ENCODE measurements at regions not wholly inside any gene's neighbourhood (a gene's known extent, or its start where the extent isn't known, plus 50 kb on each side); places are given as distances from the start of the nearest gene placed in this dataset.
A peak's percentile ranks its signal among the peaks of the same experiment; 100 is the strongest.

- H3K27ac ChIP-seq (ENCODE audit: low read length in 2 of 2): no peak overlapping the region
- H3K9me3 ChIP-seq (ENCODE audit: control extremely low read depth in 1 of 3, control insufficient read depth in 2 of 3, insufficient read depth in 1 of 3, low read length in 2 of 3): no peaks in the 10 kb centered on the region
- no peak overlapping the region for H3K4me3 ChIP-seq (ENCODE audit: control extremely low read depth in 1 of 5, extremely low read depth in 1 of 5, insufficient read depth in 1 of 5, low read depth in 2 of 5, low read length in 4 of 5)
- no peaks in the 10 kb centered on the region for H3K9me3 Mint-ChIP-seq (ENCODE audit: insufficient read depth)
- ChIA-PET CTCF (interaction anchor here (1.1 to 1.4 kb wide), 3 partner anchors 14 to 131 kb away, joined by 3 read pairs; no protein-coding TSS in a partner anchor), POLR2A (no interaction called here)
- no peaks in the 10 kb centered on the region for H3K27me3 ChIP-seq (replicated peaks in 1 of 4; ENCODE audit: control extremely low read depth in 1 of 4, control insufficient read depth in 3 of 4, insufficient read depth in 4 of 4, low read length in 3 of 4)
- TF ChIP-seq CTCF (IDR thresholded peaks at IDR 0.05) (no peak), EZH2 (IDR thresholded peaks at IDR 0.05; ENCODE audit: borderline replicate concordance, insufficient read depth, low read depth, low read length, poor library complexity, severe bottlenecking) (no peak)
- DNase-seq (no peak), ATAC-seq (ENCODE audit: low read depth) (no peak)
- no peaks in the 10 kb centered on the region for H4K20me1 ChIP-seq (ENCODE audit: control insufficient read depth, insufficient read depth, low read length, poor library complexity, severe bottlenecking)
- peaks cover 16% of the 10 kb centered on the region for H3K27me3 Mint-ChIP-seq
- no peaks in the 10 kb centered on the region for H3K4me1 ChIP-seq (ENCODE audit: control insufficient read depth in 2 of 2, insufficient read depth in 2 of 2, low read length in 2 of 2)
- intact Hi-C loops (cut with micrococcal nuclease): no loop called here
- no peaks in the 10 kb centered on the region for H3K36me3 ChIP-seq (replicated peaks in 1 of 2; ENCODE audit: control extremely low read depth in 1 of 2, control insufficient read depth in 1 of 2, extremely low read depth in 1 of 2, insufficient read depth in 2 of 2, low read length in 1 of 2)
- H3K27ac Mint-ChIP-seq: no peak overlapping the region
- WGBS (ENCODE audit: insufficient coverage): 73% methylated on average over 3 of the region's 4 CpGs
- H3K4me2 ChIP-seq (replicated peaks; ENCODE audit: low read depth, low read length, poor library complexity, severe bottlenecking): no peak overlapping the region
- H3K9ac ChIP-seq (ENCODE audit: low read length): no peak overlapping the region
- H2AFZ ChIP-seq (ENCODE audit: insufficient read depth, low read depth, low read length, poor library complexity, severe bottlenecking): no peak overlapping the region
- H3K4me3 Mint-ChIP-seq: no peak overlapping the region
- H3K79me2 ChIP-seq (ENCODE audit: control insufficient read depth, insufficient read depth, low read length): no peaks in the 10 kb centered on the region
- H3K4me1 Mint-ChIP-seq: no peaks in the 10 kb centered on the region
Observed at GRCh38 chr4:112895811-112896608, 153.4 kb upstream of the ANK2 start.

- no peaks in the 10 kb centered on the region for H3K4me1 Mint-ChIP-seq
- intact Hi-C loops (cut with micrococcal nuclease): no loop called here
- POLR2A ChIA-PET: no interaction called here
- H3K27ac Mint-ChIP-seq: peak overlapping the region; percentile 54
- no peaks in the 10 kb centered on the region for H3K9me3 Mint-ChIP-seq (ENCODE audit: insufficient read depth)
- H3K9me3 ChIP-seq (ENCODE audit: control extremely low read depth in 1 of 3, control insufficient read depth in 2 of 3, insufficient read depth in 1 of 3, low read length in 2 of 3): no peaks in the 10 kb centered on the region
- H3K36me3 ChIP-seq (replicated peaks in 1 of 2; ENCODE audit: control extremely low read depth in 1 of 2, control insufficient read depth in 1 of 2, extremely low read depth in 1 of 2, insufficient read depth in 2 of 2, low read length in 1 of 2): no peaks in the 10 kb centered on the region
- no peak overlapping the region for H3K27ac ChIP-seq (ENCODE audit: low read length in 2 of 2)
- H3K4me1 ChIP-seq (ENCODE audit: control insufficient read depth in 2 of 2, insufficient read depth in 2 of 2, low read length in 2 of 2): no peaks in the 10 kb centered on the region
- H3K79me2 ChIP-seq (ENCODE audit: control insufficient read depth, insufficient read depth, low read length): no peaks in the 10 kb centered on the region
- no peak for DNase-seq
- no peak overlapping the region for H3K4me3 ChIP-seq (ENCODE audit: control extremely low read depth in 1 of 5, extremely low read depth in 1 of 5, insufficient read depth in 1 of 5, low read depth in 2 of 5, low read length in 4 of 5)
- no peak overlapping the region for H3K4me2 ChIP-seq (replicated peaks; ENCODE audit: low read depth, low read length, poor library complexity, severe bottlenecking)
- H3K9ac ChIP-seq (ENCODE audit: low read length): no peak overlapping the region
- no peak for ATAC-seq (ENCODE audit: low read depth)
- H3K27me3 Mint-ChIP-seq: peaks cover 16% of the 10 kb centered on the region
- TF ChIP-seq CTCF (IDR thresholded peaks at IDR 0.05) (no peak), EZH2 (IDR thresholded peaks at IDR 0.05; ENCODE audit: borderline replicate concordance, insufficient read depth, low read depth, low read length, poor library complexity, severe bottlenecking) (no peak)
- no peaks in the 10 kb centered on the region for H3K27me3 ChIP-seq (replicated peaks in 1 of 4; ENCODE audit: control extremely low read depth in 1 of 4, control insufficient read depth in 3 of 4, insufficient read depth in 4 of 4, low read length in 3 of 4)
- WGBS (ENCODE audit: insufficient coverage): 71% methylated on average over 9 of the region's 9 CpGs
- no peak overlapping the region for H2AFZ ChIP-seq (ENCODE audit: insufficient read depth, low read depth, low read length, poor library complexity, severe bottlenecking)
- CTCF ChIA-PET: interaction anchor here (1.1 to 1.4 kb wide), 3 partner anchors 14 to 131 kb away, joined by 3 read pairs; no protein-coding TSS in a partner anchor
- H3K4me3 Mint-ChIP-seq: no peak overlapping the region
- no peaks in the 10 kb centered on the region for H4K20me1 ChIP-seq (ENCODE audit: control insufficient read depth, insufficient read depth, low read length, poor library complexity, severe bottlenecking)
Observed at GRCh38 chr4:112896609-112897190, 152.8 kb upstream of the ANK2 start.

Data from B cell (primary cell).